MM.1S (cell line): ENCODE measurements at regions not wholly inside any gene's neighbourhood (a gene's known extent, or its start where the extent isn't known, plus 50 kb on each side); places are given as distances from the start of the nearest gene placed in this dataset.

Experiments
- CTCF ChIP-seq: fragments of 300-600 bp; sonication (generic); IDR thresholded peaks from 2 replicates; pipeline ENCODE4 v1.5.1; 2016; ENCODE audit warnings: antibody characterized with exemption, low read length, mixed read lengths
- EZH2 ChIP-seq: fragments of 300-600 bp; sonication (generic); optimal IDR thresholded peaks from 2 replicates; pipeline ENCODE3; 2017; ENCODE audit warnings: low read depth, mild to moderate bottlenecking, antibody characterized with exemption, low read length, mixed read lengths

GRCh38 chr6:147821295-147821897, 312.9 kb downstream of the SAMD5 start:
- no peak for TF ChIP-seq CTCF
- TF ChIP-seq EZH2, result no peak
